ENCODE measurements at regions not wholly inside any gene's neighbourhood (a gene's known extent, or its start where the extent isn't known, plus 50 kb on each side); places are given as distances from the start of the nearest gene placed in this dataset.

- TF ChIP-seq CTCF (IDR thresholded peaks at IDR 0.05; ENCODE audit: low read depth, low read length, poor library complexity, severe bottlenecking) (no peak), EZH2phosphoT487 (IDR thresholded peaks at IDR 0.05; ENCODE audit: borderline replicate concordance, low read length) (no peak)
These were observed 222.6 kb downstream of the MEF2C start for GRCh38 chr5:88660264-88660946.

Measured in DOHH2 (cell line).